BLaER1 (cell line): ENCODE measurements at regions not wholly inside any gene's neighbourhood (a gene's known extent, or its start where the extent isn't known, plus 50 kb on each side); places are given as distances from the start of the nearest gene placed in this dataset.
A peak's percentile ranks its signal among the peaks of the same experiment; 100 is the strongest.

Experiments
- H3K27ac ChIP-seq: shearing (Covaris generic); formaldehyde crosslinking; 2 replicates; pipeline ENCODE4 v1.8.1; 2022
- H3K27me3 ChIP-seq: shearing (Covaris generic); formaldehyde crosslinking; 2 replicates; pipeline ENCODE4 v1.8.1; 2022
- H3K36me3 ChIP-seq: shearing (Covaris generic); formaldehyde crosslinking; 2 replicates; pipeline ENCODE4 v1.8.1; 2022
- H3K4me1 ChIP-seq: shearing (Covaris generic); formaldehyde crosslinking; 2 replicates; pipeline ENCODE4 v1.8.1; 2022
- H3K4me2 ChIP-seq: shearing (Covaris generic); formaldehyde crosslinking; 2 replicates; pipeline ENCODE4 v1.8.1; 2022
- H3K4me3 ChIP-seq: shearing (Covaris generic); formaldehyde crosslinking; 2 replicates; pipeline ENCODE4 v1.8.1; 2022
- H3K9ac ChIP-seq: shearing (Covaris generic); formaldehyde crosslinking; 2 replicates; pipeline ENCODE4 v1.8.1; 2022
- H3K9me3 ChIP-seq: shearing (Covaris generic); formaldehyde crosslinking; 2 replicates; pipeline ENCODE4 v1.8.1; 2022
- H4K20me1 ChIP-seq: shearing (Covaris generic); formaldehyde crosslinking; 2 replicates; pipeline ENCODE4 v1.8.1; 2022
- Cebpa-rat ChIP-seq: shearing (Covaris generic); IDR thresholded peaks from 2 replicates; pipeline ENCODE4 v1.8.1; 2022

GRCh38 chr1:22218618-22219250 is 75.8 kb upstream of the WNT4 start:
- no peak overlapping the region for H3K27ac ChIP-seq
- H4K20me1 ChIP-seq, result no peaks in the 10 kb centered on the region
- H3K4me2 ChIP-seq, result no peak overlapping the region
- TF ChIP-seq Cebpa-rat, result no peak
- no peaks in the 10 kb centered on the region for H3K9me3 ChIP-seq
- no peaks in the 10 kb centered on the region for H3K27me3 ChIP-seq
- no peak overlapping the region for H3K4me3 ChIP-seq
- H3K4me1 ChIP-seq, result 0 out of 2 replicates have a peak, but pooled peaks cover under 1% of the 10 kb centered on the region
- H3K9ac ChIP-seq, result no peak overlapping the region
- H3K36me3 ChIP-seq, result no peaks in the 10 kb centered on the region

- Histone ChIP-seq H3K27ac (no peak overlapping the region), H3K4me3 (no peak overlapping the region), H4K20me1 (no peaks in the 10 kb centered on the region), H3K36me3 (no peaks in the 10 kb centered on the region), H3K9me3 (no peaks in the 10 kb centered on the region), H3K27me3 (no peaks in the 10 kb centered on the region), H3K4me2 (no peak overlapping the region), H3K9ac (no peak overlapping the region), H3K4me1 (peaks cover 22% of the 10 kb centered on the region)
- TF ChIP-seq Cebpa-rat, result no peak
These were observed 78.4 kb upstream of the WNT4 start for GRCh38 chr1:22221233-22221780.

- Histone ChIP-seq H3K4me2 (no peak overlapping the region), H3K4me1 (peaks cover 24% of the 10 kb centered on the region), H4K20me1 (no peaks in the 10 kb centered on the region), H3K9ac (no peak overlapping the region), H3K9me3 (no peaks in the 10 kb centered on the region), H3K27ac (no peak overlapping the region), H3K27me3 (no peaks in the 10 kb centered on the region), H3K4me3 (no peak overlapping the region), H3K36me3 (no peaks in the 10 kb centered on the region)
- TF ChIP-seq Cebpa-rat, result no peak
These were observed 79.8 kb upstream of the WNT4 start for GRCh38 chr1:22222723-22223122.

GRCh38 chr1:22223176-22223575 is 80.3 kb upstream of the WNT4 start:
- Histone ChIP-seq H4K20me1 (no peaks in the 10 kb centered on the region), H3K4me3 (no peak overlapping the region), H3K27ac (no peak overlapping the region), H3K9ac (no peak overlapping the region), H3K4me2 (no peak overlapping the region), H3K9me3 (no peaks in the 10 kb centered on the region), H3K27me3 (no peaks in the 10 kb centered on the region), H3K4me1 (peaks cover 24% of the 10 kb centered on the region), H3K36me3 (no peaks in the 10 kb centered on the region)
- no peak for TF ChIP-seq Cebpa-rat

- no peaks in the 10 kb centered on the region for H3K9me3 ChIP-seq
- H3K9ac ChIP-seq, result no peak overlapping the region
- no peaks in the 10 kb centered on the region for H3K27me3 ChIP-seq
- H3K27ac ChIP-seq, result no peak overlapping the region
- H3K4me1 ChIP-seq, result peaks cover 24% of the 10 kb centered on the region
- H3K4me3 ChIP-seq, result no peak overlapping the region
- no peaks in the 10 kb centered on the region for H3K36me3 ChIP-seq
- no peak for TF ChIP-seq Cebpa-rat
- no peaks in the 10 kb centered on the region for H4K20me1 ChIP-seq
- peak overlapping the region; percentile 1; the same call in 1 of the 2 replicates for H3K4me2 ChIP-seq
These were observed 81.2 kb upstream of the WNT4 start for GRCh38 chr1:22224091-22224490.

GRCh38 chr1:22224631-22225030 is 81.7 kb upstream of the WNT4 start:
- no peaks in the 10 kb centered on the region for H3K36me3 ChIP-seq
- no peaks in the 10 kb centered on the region for H4K20me1 ChIP-seq
- H3K4me3 ChIP-seq, result no peak overlapping the region
- peak overlapping the region; percentile 1; the same call in 1 of the 2 replicates for H3K4me2 ChIP-seq
- no peaks in the 10 kb centered on the region for H3K9me3 ChIP-seq
- H3K27me3 ChIP-seq, result no peaks in the 10 kb centered on the region
- no peak overlapping the region for H3K27ac ChIP-seq
- no peak for TF ChIP-seq Cebpa-rat
- no peak overlapping the region for H3K9ac ChIP-seq
- H3K4me1 ChIP-seq, result peaks cover 24% of the 10 kb centered on the region

GRCh38 chr1:22225858-22226589 is 83.1 kb upstream of the WNT4 start:
- no peaks in the 10 kb centered on the region for H3K36me3 ChIP-seq
- H3K27me3 ChIP-seq, result no peaks in the 10 kb centered on the region
- H3K4me1 ChIP-seq, result peaks cover 24% of the 10 kb centered on the region
- no peaks in the 10 kb centered on the region for H3K9me3 ChIP-seq
- H3K27ac ChIP-seq, result no peak overlapping the region
- TF ChIP-seq Cebpa-rat, result no peak
- H3K4me3 ChIP-seq, result no peak overlapping the region
- no peak overlapping the region for H3K9ac ChIP-seq
- H4K20me1 ChIP-seq, result no peaks in the 10 kb centered on the region
- H3K4me2 ChIP-seq, result peak overlapping the region; percentile 39

GRCh38 chr1:22228074-22228473 is 85.2 kb upstream of the WNT4 start:
- Histone ChIP-seq H3K9me3 (no peaks in the 10 kb centered on the region), H3K27ac (no peak overlapping the region), H3K9ac (no peak overlapping the region), H3K4me3 (no peak overlapping the region), H4K20me1 (no peaks in the 10 kb centered on the region), H3K4me2 (no peak overlapping the region), H3K27me3 (no peaks in the 10 kb centered on the region), H3K4me1 (peaks cover 33% of the 10 kb centered on the region), H3K36me3 (no peaks in the 10 kb centered on the region)
- no peak for TF ChIP-seq Cebpa-rat

- no peak overlapping the region for H3K9ac ChIP-seq
- no peak for TF ChIP-seq Cebpa-rat
- peaks cover 33% of the 10 kb centered on the region for H3K4me1 ChIP-seq
- H3K27ac ChIP-seq, result no peak overlapping the region
- H3K4me3 ChIP-seq, result no peak overlapping the region
- no peak overlapping the region for H3K4me2 ChIP-seq
- no peaks in the 10 kb centered on the region for H3K36me3 ChIP-seq
- H3K9me3 ChIP-seq, result no peaks in the 10 kb centered on the region
- no peaks in the 10 kb centered on the region for H4K20me1 ChIP-seq
- no peaks in the 10 kb centered on the region for H3K27me3 ChIP-seq
These were observed 85.6 kb upstream of the WNT4 start for GRCh38 chr1:22228505-22228911.

- Histone ChIP-seq H3K9ac (no peak overlapping the region), H3K4me1 (peaks cover 26% of the 10 kb centered on the region), H3K36me3 (no peaks in the 10 kb centered on the region), H4K20me1 (no peaks in the 10 kb centered on the region), H3K4me3 (no peak overlapping the region), H3K27me3 (no peaks in the 10 kb centered on the region), H3K27ac (no peak overlapping the region), H3K4me2 (no peak overlapping the region), H3K9me3 (no peaks in the 10 kb centered on the region)
- TF ChIP-seq Cebpa-rat, result no peak
These were observed 86.5 kb upstream of the WNT4 start for GRCh38 chr1:22229379-22229778.
